ENCODE measurements at regions not wholly inside any gene's neighbourhood (a gene's known extent, or its start where the extent isn't known, plus 50 kb on each side); places are given as distances from the start of the nearest gene placed in this dataset.
"Not testable (repeated sequence)": the region's sequence is repeated elsewhere in the genome, so short reads cannot be mapped to it uniquely, and the experiment has no call there.

DNA sequence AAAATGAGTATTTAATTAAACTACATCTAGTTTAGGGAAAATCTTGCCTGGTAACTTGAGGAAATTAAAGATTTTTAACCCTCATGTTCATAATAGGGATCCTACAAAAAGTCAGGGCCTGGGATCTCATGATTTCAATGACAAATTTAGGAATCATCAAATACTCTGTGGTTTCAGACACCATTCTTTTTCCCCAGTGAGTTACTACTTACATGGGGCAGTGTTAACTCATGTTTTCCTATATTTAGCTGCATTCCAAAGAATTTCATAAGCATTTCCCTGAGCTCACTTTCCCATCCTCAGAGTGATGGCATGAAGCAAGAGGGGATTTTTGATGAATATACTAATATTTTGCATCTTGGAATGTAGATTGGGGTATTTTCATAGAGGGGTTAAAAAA lies 321.7 kb downstream of the CENPW start:
- POLR2A ChIA-PET: no interaction called here
- TF ChIP-seq FOXK2 (IDR thresholded peaks at IDR 0.05): no peak
- no peak for TF ChIP-seq NFRKB (IDR thresholded peaks at IDR 0.05)
- TF ChIP-seq L3MBTL2 (conservative IDR thresholded peaks at IDR 0.05): no peak
- TF ChIP-seq HDGF (IDR thresholded peaks at IDR 0.05; ENCODE audit: borderline replicate concordance): no peak
- no peak for TF ChIP-seq SP1 (IDR thresholded peaks at IDR 0.05)
- CTCF ChIA-PET: no interaction called here
- DNase-seq (ENCODE audit: extremely low spot score): no peak

DNA sequence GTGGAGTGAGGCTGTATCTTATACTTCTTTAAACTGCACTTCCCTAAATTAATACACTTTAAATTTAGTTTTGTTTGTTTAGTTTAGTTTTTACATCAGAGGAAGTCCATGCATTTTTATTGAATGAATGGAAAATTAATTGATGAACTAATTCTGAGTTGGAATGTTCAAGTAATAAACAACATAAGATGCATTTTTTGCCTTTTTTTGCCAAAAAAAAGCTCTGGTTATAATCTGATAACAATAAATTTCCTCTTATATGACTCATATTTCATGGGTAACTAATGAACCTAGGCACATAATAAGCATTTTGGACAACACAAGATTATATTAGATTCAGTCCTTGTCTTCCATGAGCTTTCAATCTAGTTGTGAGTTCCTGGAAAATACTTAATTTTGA lies 323.1 kb downstream of the CENPW start:
- TF ChIP-seq SP1 (IDR thresholded peaks at IDR 0.05): no peak
- no peak for TF ChIP-seq ARNT (IDR thresholded peaks at IDR 0.05)
- no peak for TF ChIP-seq LEF1 (IDR thresholded peaks at IDR 0.05; ENCODE audit: borderline replicate concordance)
- POLR2A ChIA-PET: no interaction called here
- CTCF ChIA-PET: no interaction called here
- no peak for DNase-seq (ENCODE audit: extremely low spot score)

DNA sequence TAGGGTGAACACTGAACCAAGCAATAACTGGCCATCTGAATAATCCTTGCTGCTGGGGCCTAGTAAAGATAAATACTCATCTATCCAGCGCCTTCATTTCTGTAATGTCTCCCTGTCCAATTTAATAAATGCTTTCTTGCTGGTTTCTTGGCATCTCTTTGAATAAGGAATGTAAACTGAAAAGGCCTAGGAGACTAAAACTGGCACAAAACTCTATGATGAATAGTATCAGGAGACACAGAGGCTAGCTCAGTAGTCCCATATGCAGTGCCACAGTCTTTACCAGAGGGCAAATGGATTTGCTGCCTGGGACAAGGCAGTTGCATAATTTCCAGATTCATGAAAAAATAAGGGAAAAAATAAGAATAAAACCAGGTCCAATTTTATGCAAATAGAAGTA lies 324.4 kb downstream of the CENPW start:
- ChIA-PET CTCF (no interaction called here), POLR2A (no interaction called here)
- TF ChIP-seq FOXK2 (IDR thresholded peaks at IDR 0.05): no peak
- TF ChIP-seq SP1 (IDR thresholded peaks at IDR 0.05): no peak
- TF ChIP-seq L3MBTL2 (conservative IDR thresholded peaks at IDR 0.05): no peak
- TF ChIP-seq NFRKB (IDR thresholded peaks at IDR 0.05): no peak
- TF ChIP-seq ELF4 (IDR thresholded peaks at IDR 0.05): no peak
- TF ChIP-seq TARDBP (IDR thresholded peaks at IDR 0.05): no peak
- no peak for TF ChIP-seq HDGF (IDR thresholded peaks at IDR 0.05; ENCODE audit: borderline replicate concordance)
- no peak for TF ChIP-seq SUZ12 (IDR thresholded peaks at IDR 0.05)
- no peak for TF ChIP-seq ARNT (IDR thresholded peaks at IDR 0.05)
- TF ChIP-seq ZNF384 (IDR thresholded peaks at IDR 0.05): no peak
- TF ChIP-seq BHLHE40 (IDR thresholded peaks at IDR 0.05; ENCODE audit: borderline replicate concordance): no peak
- TF ChIP-seq, protein P1, sequence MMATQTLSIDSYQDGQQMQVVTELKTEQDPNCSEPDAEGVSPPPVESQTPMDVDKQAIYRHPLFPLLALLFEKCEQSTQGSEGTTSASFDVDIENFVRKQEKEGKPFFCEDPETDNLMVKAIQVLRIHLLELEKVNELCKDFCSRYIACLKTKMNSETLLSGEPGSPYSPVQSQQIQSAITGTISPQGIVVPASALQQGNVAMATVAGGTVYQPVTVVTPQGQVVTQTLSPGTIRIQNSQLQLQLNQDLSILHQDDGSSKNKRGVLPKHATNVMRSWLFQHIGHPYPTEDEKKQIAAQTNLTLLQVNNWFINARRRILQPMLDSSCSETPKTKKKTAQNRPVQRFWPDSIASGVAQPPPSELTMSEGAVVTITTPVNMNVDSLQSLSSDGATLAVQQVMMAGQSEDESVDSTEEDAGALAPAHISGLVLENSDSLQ (IDR thresholded peaks at IDR 0.05): no peak
- no peak for TF ChIP-seq FOXM1 (IDR thresholded peaks at IDR 0.05; ENCODE audit: borderline replicate concordance)
- TF ChIP-seq CTBP1 (IDR thresholded peaks at IDR 0.05; ENCODE audit: borderline replicate concordance): no peak
- no peak for TF ChIP-seq LEF1 (IDR thresholded peaks at IDR 0.05; ENCODE audit: borderline replicate concordance)
- no peak for TF ChIP-seq FOXA1 (IDR thresholded peaks at IDR 0.05)
- DNase-seq (ENCODE audit: extremely low spot score): no peak

- DNase-seq (ENCODE audit: extremely low spot score): no peak
- ChIA-PET POLR2A (no interaction called here), CTCF (no interaction called here)
- TF ChIP-seq FOXM1 (IDR thresholded peaks at IDR 0.05; ENCODE audit: borderline replicate concordance) (no peak), L3MBTL2 (conservative IDR thresholded peaks at IDR 0.05) (no peak), FOXA1 (IDR thresholded peaks at IDR 0.05) (no peak), ELF4 (IDR thresholded peaks at IDR 0.05) (no peak), SUZ12 (IDR thresholded peaks at IDR 0.05) (no peak), NFRKB (IDR thresholded peaks at IDR 0.05) (no peak), ZNF384 (IDR thresholded peaks at IDR 0.05) (no peak), FOXK2 (IDR thresholded peaks at IDR 0.05) (no peak), SP1 (IDR thresholded peaks at IDR 0.05) (no peak), LEF1 (IDR thresholded peaks at IDR 0.05; ENCODE audit: borderline replicate concordance) (no peak), ARNT (IDR thresholded peaks at IDR 0.05) (no peak), BHLHE40 (IDR thresholded peaks at IDR 0.05; ENCODE audit: borderline replicate concordance) (no peak), CTBP1 (IDR thresholded peaks at IDR 0.05; ENCODE audit: borderline replicate concordance) (no peak), TARDBP (IDR thresholded peaks at IDR 0.05) (no peak), HDGF (IDR thresholded peaks at IDR 0.05; ENCODE audit: borderline replicate concordance) (no peak)
- TF ChIP-seq, protein P1 (IDR thresholded peaks at IDR 0.05): no peak
Observed at GRCh38 chr6:126665551-126665950, 325.6 kb downstream of the CENPW start.

DNA sequence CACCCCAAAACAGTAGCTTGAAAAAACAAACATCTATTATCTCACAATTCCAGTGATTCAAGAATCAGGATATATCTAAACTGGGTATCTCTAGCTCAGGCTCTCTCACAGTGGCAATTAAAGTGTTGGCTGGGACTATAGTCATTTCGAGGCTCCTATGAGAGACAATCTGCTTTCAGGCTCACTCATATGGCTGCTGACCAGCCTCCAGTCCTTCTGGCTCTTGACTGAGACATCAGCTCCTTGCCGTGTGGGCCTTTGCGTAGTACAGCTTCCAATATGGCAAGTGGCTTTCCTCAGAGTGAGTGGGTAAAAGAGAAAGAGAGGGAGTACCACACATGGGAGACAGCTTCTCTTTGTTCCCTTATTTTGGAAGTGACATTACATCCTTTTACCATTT lies 327.2 kb downstream of the CENPW start:
- CTCF ChIA-PET: no interaction called here
- DNase-seq (ENCODE audit: extremely low spot score): no peak

DNA sequence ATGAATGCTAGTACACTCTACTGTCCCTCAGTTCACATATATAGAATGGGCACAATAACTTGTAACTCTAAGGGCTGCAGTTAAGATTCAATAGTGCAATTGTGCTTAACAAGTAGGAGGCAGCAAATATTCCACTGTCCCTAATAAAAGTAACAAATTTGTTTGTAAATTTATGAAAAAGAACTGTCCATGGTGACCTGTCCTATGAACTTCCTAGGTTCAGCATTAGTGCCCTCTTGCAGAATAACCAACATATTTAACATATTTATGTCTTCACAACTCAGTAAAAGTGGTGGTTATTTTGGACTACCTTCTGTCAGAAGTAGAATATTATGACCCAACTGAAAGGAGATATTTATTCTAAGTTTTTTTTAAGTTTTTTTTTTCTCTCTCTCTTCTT lies 327.8 kb downstream of the CENPW start:
- ChIA-PET CTCF (no interaction called here), POLR2A (no interaction called here)
- no peak for DNase-seq (ENCODE audit: extremely low spot score)
- TF ChIP-seq FOXM1 (IDR thresholded peaks at IDR 0.05; ENCODE audit: borderline replicate concordance) (no peak), L3MBTL2 (conservative IDR thresholded peaks at IDR 0.05) (no peak), CTBP1 (IDR thresholded peaks at IDR 0.05; ENCODE audit: borderline replicate concordance) (no peak), HDGF (IDR thresholded peaks at IDR 0.05; ENCODE audit: borderline replicate concordance) (no peak), SUZ12 (IDR thresholded peaks at IDR 0.05) (no peak), NFRKB (IDR thresholded peaks at IDR 0.05) (no peak), BHLHE40 (IDR thresholded peaks at IDR 0.05; ENCODE audit: borderline replicate concordance) (no peak)
- TF ChIP-seq, protein P1 (IDR thresholded peaks at IDR 0.05): no peak

More for the DNA sequence above, 327.2 kb downstream of the CENPW start:
- TF ChIP-seq, protein P1 (IDR thresholded peaks at IDR 0.05): no peak
- POLR2A ChIA-PET: no interaction called here

DNA sequence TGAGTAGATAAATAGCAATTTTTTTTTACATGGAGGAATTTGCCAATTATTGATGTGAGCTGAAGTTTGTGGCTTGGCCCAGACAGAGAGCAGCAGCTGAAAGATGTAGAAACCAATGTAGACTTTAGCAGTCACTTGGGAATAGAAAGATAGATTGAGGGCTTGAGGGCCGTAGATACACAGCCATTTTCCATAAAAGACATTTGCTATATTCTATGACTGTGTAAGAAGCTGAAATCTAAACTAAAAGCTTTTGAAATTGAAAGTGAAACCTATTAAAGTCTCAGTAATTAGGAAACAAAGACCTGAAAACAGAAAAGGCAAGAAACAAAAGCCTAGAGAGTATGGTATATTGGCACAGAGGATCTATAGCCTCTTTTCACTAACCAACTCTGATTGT lies 332.7 kb downstream of the CENPW start:
- CTCF ChIA-PET: interaction anchor here (0.7 kb wide), 1 partner anchor 19 kb away, joined by 3 read pairs; no protein-coding TSS in a partner anchor
- TF ChIP-seq SP1 (IDR thresholded peaks at IDR 0.05) (no peak), L3MBTL2 (conservative IDR thresholded peaks at IDR 0.05) (no peak), ELF4 (IDR thresholded peaks at IDR 0.05) (no peak), FOXM1 (IDR thresholded peaks at IDR 0.05; ENCODE audit: borderline replicate concordance) (no peak), FOXK2 (IDR thresholded peaks at IDR 0.05) (no peak), ZNF384 (IDR thresholded peaks at IDR 0.05) (no peak), LEF1 (IDR thresholded peaks at IDR 0.05; ENCODE audit: borderline replicate concordance) (no peak), HDGF (IDR thresholded peaks at IDR 0.05; ENCODE audit: borderline replicate concordance) (no peak), FOXA1 (IDR thresholded peaks at IDR 0.05) (no peak), NFRKB (IDR thresholded peaks at IDR 0.05) (no peak)
- TF ChIP-seq, protein P1 (IDR thresholded peaks at IDR 0.05): no peak
- DNase-seq (ENCODE audit: extremely low spot score): no peak
- POLR2A ChIA-PET: no interaction called here

- CTCF ChIA-PET; DNase-seq (ENCODE audit: extremely low spot score); POLR2A ChIA-PET: not testable (repeated sequence)
Observed at GRCh38 chr6:126673749-126674148, 333.8 kb downstream of the CENPW start.

Data from HEK293T (cell line).